ENCODE measurements at regions not wholly inside any gene's neighbourhood (a gene's known extent, or its start where the extent isn't known, plus 50 kb on each side); places are given as distances from the start of the nearest gene placed in this dataset.

DNA sequence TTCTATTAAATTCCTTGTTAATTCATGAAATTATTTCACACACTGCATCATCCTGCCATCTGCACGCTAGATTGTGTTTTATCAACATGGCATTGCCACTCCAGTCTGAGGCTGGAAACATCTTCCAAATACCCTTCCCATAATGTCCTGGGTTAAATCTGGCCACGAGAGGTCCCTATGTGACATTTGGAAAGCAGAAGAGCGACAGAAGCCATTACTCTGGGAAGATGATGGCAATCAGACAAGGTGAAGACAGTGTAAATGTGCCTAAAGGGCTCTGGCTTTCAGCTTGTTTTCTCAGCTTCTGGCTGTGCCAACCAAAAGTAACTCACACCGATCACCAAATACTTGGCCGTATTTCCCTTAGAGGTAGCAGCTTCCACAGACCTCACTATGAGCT, 144.8 kb downstream of the CAPZA3 start:
- no peak for FAIRE-seq
- Histone ChIP-seq H4K20me1 (replicated peaks; ENCODE audit: control insufficient read depth, insufficient read depth, low read length) (no peaks in the 10 kb centered on the region), H3K4me1 (replicated peaks in 1 of 2; ENCODE audit: control insufficient read depth in 2 of 2, insufficient read depth in 2 of 2, low read length in 2 of 2) (no peaks in the 10 kb centered on the region; a peak in 1 of 5 replicates), H3K9me1 (ENCODE audit: control insufficient read depth, insufficient read depth, low read length) (no peaks in the 10 kb centered on the region), H3K9me3 (replicated peaks; ENCODE audit: control insufficient read depth, insufficient read depth, low read depth, low read length) (no peaks in the 10 kb centered on the region), H3K36me3 (ENCODE audit: control insufficient read depth, insufficient read depth, low read length) (no peaks in the 10 kb centered on the region), H3K4me2 (ENCODE audit: insufficient read depth, low read length) (no peak overlapping the region), H3K9ac (ENCODE audit: insufficient read depth in 1 of 2, low read depth in 2 of 2, low read length in 2 of 2) (no peak overlapping the region), H3K27me3 (ENCODE audit: control insufficient read depth in 2 of 2, insufficient read depth in 2 of 2, low read length in 2 of 2) (no peaks in the 10 kb centered on the region), H3K4me3 (no peak overlapping the region), H2AFZ (ENCODE audit: low read depth, low read length) (no peak overlapping the region), H3K79me2 (ENCODE audit: control insufficient read depth, insufficient read depth, low read length) (no peaks in the 10 kb centered on the region), H3K27ac (ENCODE audit: extremely low read depth, low read depth, low read length) (no peak overlapping the region)
- peak in 1 of 4 experiments; percentile 2 for DNase-seq (ENCODE audit: extremely low read depth in 1 of 4, low spot score in 3 of 4)
- intact Hi-C loops (cut with micrococcal nuclease) (loop anchor here (2.0 kb wide), 1 partner anchor 304 kb away; no protein-coding TSS in a partner anchor), in situ Hi-C loops (cut with MboI) (no loop called here)
- peak; percentile 47; the same call in 1 of the 3 replicates for ATAC-seq
- ChIA-PET CTCF (ENCODE audit: low intra/inter-chr PET ratio) (no interaction called here), POLR2A (no interaction called here)
- WGBS (ENCODE audit: insufficient coverage, low coverage, missing lambda C conversion rate): 30% methylated on average over 5 of the region's 5 CpGs
- TF ChIP-seq SAP30 (IDR thresholded peaks at IDR 0.05; ENCODE audit: borderline replicate concordance, insufficient read depth, low read depth, low read length, poor library complexity, severe bottlenecking) (no peak), ZZZ3 (IDR thresholded peaks at IDR 0.05) (no peak), MEIS2 (IDR thresholded peaks at IDR 0.05; ENCODE audit: partially characterized antibody) (peak; percentile 35), ZNF175 (CRISPR knock-in tag; IDR thresholded peaks at IDR 0.05; ENCODE audit: low read depth) (no peak), RAD21 (CRISPR knock-in tag; conservative IDR thresholded peaks at IDR 0.05 in 1 of 2, IDR thresholded peaks at IDR 0.05 in 1 of 2) (peak in 1 of 2 experiments; percentile 33; a peak in 2 of 4 replicates), ZBTB17 (CRISPR knock-in tag; IDR thresholded peaks at IDR 0.05) (no peak), RBM39 (optimal IDR thresholded peaks at IDR 0.05; ENCODE audit: low read depth, low read length) (no peak)
- TF ChIP-seq, protein P1, sequence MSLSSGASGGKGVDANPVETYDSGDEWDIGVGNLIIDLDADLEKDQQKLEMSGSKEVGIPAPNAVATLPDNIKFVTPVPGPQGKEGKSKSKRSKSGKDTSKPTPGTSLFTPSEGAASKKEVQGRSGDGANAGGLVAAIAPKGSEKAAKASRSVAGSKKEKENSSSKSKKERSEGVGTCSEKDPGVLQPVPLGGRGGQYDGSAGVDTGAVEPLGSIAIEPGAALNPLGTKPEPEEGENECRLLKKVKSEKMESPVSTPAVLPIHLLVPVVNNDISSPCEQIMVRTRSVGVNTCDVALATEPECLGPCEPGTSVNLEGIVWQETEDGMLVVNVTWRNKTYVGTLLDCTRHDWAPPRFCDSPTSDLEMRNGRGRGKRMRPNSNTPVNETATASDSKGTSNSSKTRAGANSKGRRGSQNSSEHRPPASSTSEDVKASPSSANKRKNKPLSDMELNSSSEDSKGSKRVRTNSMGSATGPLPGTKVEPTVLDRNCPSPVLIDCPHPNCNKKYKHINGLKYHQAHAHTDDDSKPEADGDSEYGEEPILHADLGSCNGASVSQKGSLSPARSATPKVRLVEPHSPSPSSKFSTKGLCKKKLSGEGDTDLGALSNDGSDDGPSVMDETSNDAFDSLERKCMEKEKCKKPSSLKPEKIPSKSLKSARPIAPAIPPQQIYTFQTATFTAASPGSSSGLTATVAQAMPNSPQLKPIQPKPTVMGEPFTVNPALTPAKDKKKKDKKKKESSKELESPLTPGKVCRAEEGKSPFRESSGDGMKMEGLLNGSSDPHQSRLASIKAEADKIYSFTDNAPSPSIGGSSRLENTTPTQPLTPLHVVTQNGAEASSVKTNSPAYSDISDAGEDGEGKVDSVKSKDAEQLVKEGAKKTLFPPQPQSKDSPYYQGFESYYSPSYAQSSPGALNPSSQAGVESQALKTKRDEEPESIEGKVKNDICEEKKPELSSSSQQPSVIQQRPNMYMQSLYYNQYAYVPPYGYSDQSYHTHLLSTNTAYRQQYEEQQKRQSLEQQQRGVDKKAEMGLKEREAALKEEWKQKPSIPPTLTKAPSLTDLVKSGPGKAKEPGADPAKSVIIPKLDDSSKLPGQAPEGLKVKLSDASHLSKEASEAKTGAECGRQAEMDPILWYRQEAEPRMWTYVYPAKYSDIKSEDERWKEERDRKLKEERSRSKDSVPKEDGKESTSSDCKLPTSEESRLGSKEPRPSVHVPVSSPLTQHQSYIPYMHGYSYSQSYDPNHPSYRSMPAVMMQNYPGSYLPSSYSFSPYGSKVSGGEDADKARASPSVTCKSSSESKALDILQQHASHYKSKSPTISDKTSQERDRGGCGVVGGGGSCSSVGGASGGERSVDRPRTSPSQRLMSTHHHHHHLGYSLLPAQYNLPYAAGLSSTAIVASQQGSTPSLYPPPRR (CRISPR knock-in tag; IDR thresholded peaks at IDR 0.05; ENCODE audit: borderline replicate concordance): no peak
- TF ChIP-seq, protein P2, sequence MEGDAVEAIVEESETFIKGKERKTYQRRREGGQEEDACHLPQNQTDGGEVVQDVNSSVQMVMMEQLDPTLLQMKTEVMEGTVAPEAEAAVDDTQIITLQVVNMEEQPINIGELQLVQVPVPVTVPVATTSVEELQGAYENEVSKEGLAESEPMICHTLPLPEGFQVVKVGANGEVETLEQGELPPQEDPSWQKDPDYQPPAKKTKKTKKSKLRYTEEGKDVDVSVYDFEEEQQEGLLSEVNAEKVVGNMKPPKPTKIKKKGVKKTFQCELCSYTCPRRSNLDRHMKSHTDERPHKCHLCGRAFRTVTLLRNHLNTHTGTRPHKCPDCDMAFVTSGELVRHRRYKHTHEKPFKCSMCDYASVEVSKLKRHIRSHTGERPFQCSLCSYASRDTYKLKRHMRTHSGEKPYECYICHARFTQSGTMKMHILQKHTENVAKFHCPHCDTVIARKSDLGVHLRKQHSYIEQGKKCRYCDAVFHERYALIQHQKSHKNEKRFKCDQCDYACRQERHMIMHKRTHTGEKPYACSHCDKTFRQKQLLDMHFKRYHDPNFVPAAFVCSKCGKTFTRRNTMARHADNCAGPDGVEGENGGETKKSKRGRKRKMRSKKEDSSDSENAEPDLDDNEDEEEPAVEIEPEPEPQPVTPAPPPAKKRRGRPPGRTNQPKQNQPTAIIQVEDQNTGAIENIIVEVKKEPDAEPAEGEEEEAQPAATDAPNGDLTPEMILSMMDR (IDR thresholded peaks at IDR 0.05 in 2 of 3, conservative IDR thresholded peaks at IDR 0.05 in 1 of 3; ENCODE audit: insufficient read depth in 2 of 3, low read depth in 1 of 3, low read length in 3 of 3): 0 out of 6 replicates have a peak, but pooled peaks of 1 of the 3 experiments have one; percentile 5
- TF ChIP-seq, protein P3, sequence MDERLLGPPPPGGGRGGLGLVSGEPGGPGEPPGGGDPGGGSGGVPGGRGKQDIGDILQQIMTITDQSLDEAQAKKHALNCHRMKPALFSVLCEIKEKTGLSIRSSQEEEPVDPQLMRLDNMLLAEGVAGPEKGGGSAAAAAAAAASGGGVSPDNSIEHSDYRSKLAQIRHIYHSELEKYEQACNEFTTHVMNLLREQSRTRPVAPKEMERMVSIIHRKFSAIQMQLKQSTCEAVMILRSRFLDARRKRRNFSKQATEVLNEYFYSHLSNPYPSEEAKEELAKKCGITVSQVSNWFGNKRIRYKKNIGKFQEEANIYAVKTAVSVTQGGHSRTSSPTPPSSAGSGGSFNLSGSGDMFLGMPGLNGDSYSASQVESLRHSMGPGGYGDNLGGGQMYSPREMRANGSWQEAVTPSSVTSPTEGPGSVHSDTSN (CRISPR knock-in tag; IDR thresholded peaks at IDR 0.05; ENCODE audit: low read depth): no peak
- TF ChIP-seq, protein P3 (tag; conservative IDR thresholded peaks at IDR 0.05; ENCODE audit: low read depth): peak; percentile 65
- BruUV-seq (replicated peaks): no TSS peak

All from K562 (cell line).